Upper lobe of left lung (tissue), 4 donors: ENCODE measurements at regions not wholly inside any gene's neighbourhood (a gene's known extent, or its start where the extent isn't known, plus 50 kb on each side); places are given as distances from the start of the nearest gene placed in this dataset.

Source experiments
- EP300 ChIP-seq, 4 donors: sonication (generic); formaldehyde crosslinking; IDR thresholded peaks; one replicate each; pipeline ENCODE4 v1.5.1; 2017; ENCODE audit warnings: antibody characterized with exemption in 4 of 4, control low read depth in 2 of 4
- POLR2A ChIP-seq, 4 donors: fragments of 450-650 bp; IDR thresholded peaks; one replicate each; pipeline ENCODE4 v1.5.1; 2016 to 2017; ENCODE audit warnings: antibody characterized with exemption in 4 of 4, mild to moderate bottlenecking in 2 of 4
- POLR2AphosphoS5 ChIP-seq, 2 donors: sonication (generic); formaldehyde crosslinking; IDR thresholded peaks; one replicate each; pipeline ENCODE4 v1.5.1; 2017; ENCODE audit warnings: antibody characterized with exemption in 2 of 2
- TF ChIP-seq, protein P1 (sequence below), 6 experiments: fragments of 450-650 bp in 4 of 6; fragments of 200-600 bp in 2 of 6; sonication (generic) in 2 of 6; IDR thresholded peaks; one replicate each; pipeline ENCODE4 v1.5.1; 2016 to 2019; ENCODE audit warnings: antibody characterized with exemption in 6 of 6

DNA sequence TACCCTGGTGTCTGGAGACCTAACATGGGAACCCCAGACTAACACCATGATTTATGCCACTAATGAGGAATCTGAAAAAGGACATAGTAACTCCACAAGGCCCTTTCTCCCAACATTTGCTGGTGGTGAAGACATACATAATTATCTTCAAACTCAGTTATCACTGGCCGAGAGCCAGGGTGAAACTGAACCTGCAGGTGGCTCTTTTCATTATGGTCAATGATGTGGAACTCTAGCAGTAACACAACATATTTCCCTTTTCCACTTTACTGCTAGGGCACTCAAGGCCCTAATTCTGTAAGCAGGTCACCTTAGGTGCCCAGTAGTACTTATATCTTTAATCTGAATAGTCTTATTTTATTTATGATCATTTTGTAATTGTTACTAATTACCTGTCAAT lies 326.4 kb upstream of the SATB1 start:
- TF ChIP-seq EP300 (IDR thresholded peaks at IDR 0.05) (no peak), POLR2A (IDR thresholded peaks at IDR 0.05) (no peak), POLR2AphosphoS5 (IDR thresholded peaks at IDR 0.05) (no peak)
- TF ChIP-seq, protein P1, sequence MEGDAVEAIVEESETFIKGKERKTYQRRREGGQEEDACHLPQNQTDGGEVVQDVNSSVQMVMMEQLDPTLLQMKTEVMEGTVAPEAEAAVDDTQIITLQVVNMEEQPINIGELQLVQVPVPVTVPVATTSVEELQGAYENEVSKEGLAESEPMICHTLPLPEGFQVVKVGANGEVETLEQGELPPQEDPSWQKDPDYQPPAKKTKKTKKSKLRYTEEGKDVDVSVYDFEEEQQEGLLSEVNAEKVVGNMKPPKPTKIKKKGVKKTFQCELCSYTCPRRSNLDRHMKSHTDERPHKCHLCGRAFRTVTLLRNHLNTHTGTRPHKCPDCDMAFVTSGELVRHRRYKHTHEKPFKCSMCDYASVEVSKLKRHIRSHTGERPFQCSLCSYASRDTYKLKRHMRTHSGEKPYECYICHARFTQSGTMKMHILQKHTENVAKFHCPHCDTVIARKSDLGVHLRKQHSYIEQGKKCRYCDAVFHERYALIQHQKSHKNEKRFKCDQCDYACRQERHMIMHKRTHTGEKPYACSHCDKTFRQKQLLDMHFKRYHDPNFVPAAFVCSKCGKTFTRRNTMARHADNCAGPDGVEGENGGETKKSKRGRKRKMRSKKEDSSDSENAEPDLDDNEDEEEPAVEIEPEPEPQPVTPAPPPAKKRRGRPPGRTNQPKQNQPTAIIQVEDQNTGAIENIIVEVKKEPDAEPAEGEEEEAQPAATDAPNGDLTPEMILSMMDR (IDR thresholded peaks at IDR 0.05), result no peak
